ENCODE measurements at regions not wholly inside any gene's neighbourhood (a gene's known extent, or its start where the extent isn't known, plus 50 kb on each side); places are given as distances from the start of the nearest gene placed in this dataset.

DNA sequence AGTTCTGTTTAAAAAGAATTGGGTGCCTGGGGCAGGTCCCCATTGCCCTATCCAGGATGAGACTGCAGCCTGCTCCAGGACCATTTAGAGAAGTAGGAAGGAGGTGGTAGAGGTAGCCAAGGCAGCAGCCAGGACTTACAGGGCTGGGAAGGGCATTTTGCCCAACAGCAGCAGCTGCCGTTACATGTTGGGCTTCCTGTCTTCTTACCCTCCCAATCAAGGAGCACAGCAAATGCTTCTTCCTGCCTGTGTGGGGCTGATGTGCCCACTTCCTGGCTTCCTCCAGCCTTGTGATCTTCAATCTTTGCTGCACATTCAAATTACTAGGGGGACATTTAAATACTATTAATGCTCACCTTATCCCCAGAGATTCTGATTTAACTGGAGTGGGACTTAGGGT is 112.0 kb downstream of the QPCT start:
- peak overlapping the region; percentile 36 for H3K27ac ChIP-seq (ENCODE audit: low read length)
- Mint-ChIP-seq H3K4me1 (peaks cover 72 to 79% of the 10 kb centered on the region in 2 donors), H3K36me3 (peaks cover 14% of the 10 kb centered on the region), H3K9me3 (peaks cover 3 to 5% of the 10 kb centered on the region in 2 donors), H3K27me3 (ENCODE audit: low read depth in 2 of 2) (no peaks in the 10 kb centered on the region), H3K27ac (peak overlapping the region; percentile 82 to 90), H3K4me3 (peak overlapping the region; percentile 53)
- H3K4me1 ChIP-seq (ENCODE audit: control insufficient read depth, insufficient read depth, low read length): peaks cover 39% of the 10 kb centered on the region
- DNase-seq (peak in 1 of 2 donors; percentile 70), ATAC-seq (peak; percentile 54 to 79 (median 59))
- no peak overlapping the region for H3K4me3 ChIP-seq (ENCODE audit: low read length)
- TF ChIP-seq, protein P1, sequence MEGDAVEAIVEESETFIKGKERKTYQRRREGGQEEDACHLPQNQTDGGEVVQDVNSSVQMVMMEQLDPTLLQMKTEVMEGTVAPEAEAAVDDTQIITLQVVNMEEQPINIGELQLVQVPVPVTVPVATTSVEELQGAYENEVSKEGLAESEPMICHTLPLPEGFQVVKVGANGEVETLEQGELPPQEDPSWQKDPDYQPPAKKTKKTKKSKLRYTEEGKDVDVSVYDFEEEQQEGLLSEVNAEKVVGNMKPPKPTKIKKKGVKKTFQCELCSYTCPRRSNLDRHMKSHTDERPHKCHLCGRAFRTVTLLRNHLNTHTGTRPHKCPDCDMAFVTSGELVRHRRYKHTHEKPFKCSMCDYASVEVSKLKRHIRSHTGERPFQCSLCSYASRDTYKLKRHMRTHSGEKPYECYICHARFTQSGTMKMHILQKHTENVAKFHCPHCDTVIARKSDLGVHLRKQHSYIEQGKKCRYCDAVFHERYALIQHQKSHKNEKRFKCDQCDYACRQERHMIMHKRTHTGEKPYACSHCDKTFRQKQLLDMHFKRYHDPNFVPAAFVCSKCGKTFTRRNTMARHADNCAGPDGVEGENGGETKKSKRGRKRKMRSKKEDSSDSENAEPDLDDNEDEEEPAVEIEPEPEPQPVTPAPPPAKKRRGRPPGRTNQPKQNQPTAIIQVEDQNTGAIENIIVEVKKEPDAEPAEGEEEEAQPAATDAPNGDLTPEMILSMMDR (IDR thresholded peaks at IDR 0.05): no peak
- H3K27me3 ChIP-seq (ENCODE audit: control insufficient read depth, insufficient read depth, low read length): no peaks in the 10 kb centered on the region
- WGBS (ENCODE audit: insufficient coverage): 0% methylated on average over 1 of the region's 1 CpG
- no peaks in the 10 kb centered on the region for H3K9me3 ChIP-seq (ENCODE audit: control insufficient read depth, insufficient read depth, low read length)
- no peaks in the 10 kb centered on the region for H3K36me3 ChIP-seq (ENCODE audit: control insufficient read depth, insufficient read depth, low read length)
- intact Hi-C loops (cut with micrococcal nuclease): no loop called here

DNA sequence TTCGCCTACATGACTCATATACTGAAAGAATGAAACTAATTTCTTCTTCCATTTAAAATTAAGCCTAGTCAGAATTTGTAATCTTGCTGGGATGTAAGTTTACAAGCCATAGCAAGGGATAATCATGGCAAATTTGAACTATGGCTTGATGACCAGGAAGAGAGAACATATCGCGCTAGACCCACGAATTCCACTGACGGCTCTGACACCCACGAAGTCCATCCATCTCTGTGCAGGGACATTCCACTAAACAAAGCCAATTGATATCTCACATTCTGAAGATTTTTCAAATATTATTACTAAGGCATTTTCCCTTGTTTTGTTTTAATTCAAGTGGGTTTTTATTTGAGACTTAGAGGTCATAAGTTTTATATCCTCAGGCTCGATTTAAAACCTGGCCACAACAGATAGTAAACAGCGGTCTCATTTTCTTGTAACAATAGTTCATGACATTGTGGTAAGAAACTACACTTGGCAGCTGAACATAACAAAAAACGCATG is 113.0 kb downstream of the QPCT start:
- Histone ChIP-seq H3K36me3 (ENCODE audit: control insufficient read depth, insufficient read depth, low read length) (no peaks in the 10 kb centered on the region), H3K4me1 (ENCODE audit: control insufficient read depth, insufficient read depth, low read length) (peaks cover 39% of the 10 kb centered on the region), H3K27ac (ENCODE audit: low read length) (no peak overlapping the region), H3K9me3 (ENCODE audit: control insufficient read depth, insufficient read depth, low read length) (no peaks in the 10 kb centered on the region), H3K27me3 (ENCODE audit: control insufficient read depth, insufficient read depth, low read length) (no peaks in the 10 kb centered on the region), H3K4me3 (ENCODE audit: low read length) (no peak overlapping the region)
- Mint-ChIP-seq H3K4me1 (peaks cover 69 to 75% of the 10 kb centered on the region in 2 donors), H3K27me3 (ENCODE audit: low read depth in 2 of 2) (no peaks in the 10 kb centered on the region), H3K27ac (peak overlapping the region; percentile 61 to 90), H3K9me3 (peaks cover 3 to 5% of the 10 kb centered on the region in 2 donors), H3K36me3 (peaks cover 14% of the 10 kb centered on the region), H3K4me3 (peak overlapping the region; percentile 53)
- intact Hi-C loops (cut with micrococcal nuclease): no loop called here
- no peak for DNase-seq
- no peak for ATAC-seq
- 85% methylated on average over 8 of the region's 9 CpGs for WGBS (ENCODE audit: insufficient coverage)
- TF ChIP-seq, protein P1 (IDR thresholded peaks at IDR 0.05): no peak

DNA sequence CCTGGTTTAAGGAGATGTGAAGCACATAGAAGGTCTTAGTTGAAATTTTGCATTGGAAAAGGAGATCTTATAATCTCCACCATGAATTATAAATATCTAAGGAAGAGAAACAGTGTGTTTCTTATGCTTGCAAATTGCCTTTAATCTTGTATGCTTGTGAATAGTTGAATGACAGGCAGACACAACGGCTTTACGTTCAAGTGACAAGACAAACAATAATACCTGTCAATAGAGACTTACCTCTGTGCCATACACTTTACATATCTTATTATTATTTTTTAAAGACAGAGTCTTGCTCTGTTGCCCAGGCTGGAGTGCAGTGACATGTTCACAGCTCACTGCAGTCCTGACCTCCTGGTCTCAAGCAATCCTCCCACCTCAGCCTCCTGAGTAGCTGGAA is 113.7 kb downstream of the QPCT start:
- Histone ChIP-seq H3K27me3 (ENCODE audit: control insufficient read depth, insufficient read depth, low read length) (no peaks in the 10 kb centered on the region), H3K4me1 (ENCODE audit: control insufficient read depth, insufficient read depth, low read length) (peaks cover 36% of the 10 kb centered on the region), H3K4me3 (ENCODE audit: low read length) (no peak overlapping the region), H3K27ac (ENCODE audit: low read length) (no peak overlapping the region), H3K36me3 (ENCODE audit: control insufficient read depth, insufficient read depth, low read length) (no peaks in the 10 kb centered on the region), H3K9me3 (ENCODE audit: control insufficient read depth, insufficient read depth, low read length) (no peaks in the 10 kb centered on the region)
- peaks cover 10% of the 10 kb centered on the region for H3K36me3 Mint-ChIP-seq
- H3K27ac Mint-ChIP-seq: peak overlapping the region; percentile 61 to 90
- ATAC-seq (no peak), DNase-seq (no peak)
- 92% methylated on average over 2 of the region's 2 CpGs for whole genome bisulfite sequencing (ENCODE audit: insufficient coverage)
- TF ChIP-seq, protein P1 (IDR thresholded peaks at IDR 0.05): no peak
- H3K27me3 Mint-ChIP-seq (ENCODE audit: low read depth in 2 of 2): no peaks in the 10 kb centered on the region
- peaks cover under 1 to 3% of the 10 kb centered on the region in 2 donors for H3K9me3 Mint-ChIP-seq
- intact Hi-C loops (cut with micrococcal nuclease): no loop called here
- peaks cover 62 to 68% of the 10 kb centered on the region in 2 donors for H3K4me1 Mint-ChIP-seq
- H3K4me3 Mint-ChIP-seq: no peak overlapping the region
